AG08395 (cell line): ENCODE measurements at regions not wholly inside any gene's neighbourhood (a gene's known extent, or its start where the extent isn't known, plus 50 kb on each side); places are given as distances from the start of the nearest gene placed in this dataset.
"Not testable (repeated sequence)": the region's sequence is repeated elsewhere in the genome, so short reads cannot be mapped to it uniquely, and the experiment has no call there.

Experiments
- DNase-seq: peaks from one replicate; pipeline ENCODE4 v3.0.0; 2012; ENCODE audit warnings: mixed read lengths, low spot score

DNA sequence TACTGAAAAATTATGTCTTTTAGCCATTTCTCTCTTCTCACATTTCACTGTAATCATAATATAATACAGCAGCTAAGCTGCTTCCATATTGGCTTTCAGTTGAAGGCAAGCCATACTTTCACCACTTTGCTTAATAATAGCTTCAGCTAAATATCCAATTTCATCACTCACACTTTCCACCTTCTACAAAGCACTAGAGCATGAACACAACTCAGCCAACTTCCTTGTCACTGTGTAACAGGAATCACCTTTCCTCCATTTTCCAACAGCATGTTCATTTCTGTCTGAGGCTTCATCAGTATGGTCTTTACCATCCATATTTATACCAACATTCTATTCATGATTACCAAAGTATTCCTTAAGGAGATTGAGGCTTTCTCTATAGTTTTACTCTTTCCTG, 219.8 kb upstream of the CTSO start:
- DNase-seq = no peak

DNA sequence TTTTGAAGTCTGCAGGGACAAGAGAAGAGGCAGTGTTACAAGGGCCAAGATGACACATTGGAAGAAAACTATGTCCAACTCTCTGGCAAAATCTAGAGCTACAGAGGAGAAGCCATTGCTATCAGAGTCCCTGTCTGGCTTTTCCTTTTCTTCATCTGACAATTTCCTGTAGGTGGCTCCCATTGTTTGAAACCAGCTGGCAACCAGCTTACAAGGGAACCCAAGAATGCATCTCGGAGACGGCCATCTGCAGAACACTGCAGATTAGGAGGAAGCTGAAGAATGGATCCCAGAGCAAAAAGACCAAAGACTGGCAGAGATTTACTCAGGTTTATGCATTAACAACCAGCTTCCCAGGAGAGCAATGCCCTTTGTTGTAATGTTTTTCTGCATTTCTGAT, 216.2 kb upstream of the CTSO start:
- peak; percentile 7 for DNase-seq

DNA sequence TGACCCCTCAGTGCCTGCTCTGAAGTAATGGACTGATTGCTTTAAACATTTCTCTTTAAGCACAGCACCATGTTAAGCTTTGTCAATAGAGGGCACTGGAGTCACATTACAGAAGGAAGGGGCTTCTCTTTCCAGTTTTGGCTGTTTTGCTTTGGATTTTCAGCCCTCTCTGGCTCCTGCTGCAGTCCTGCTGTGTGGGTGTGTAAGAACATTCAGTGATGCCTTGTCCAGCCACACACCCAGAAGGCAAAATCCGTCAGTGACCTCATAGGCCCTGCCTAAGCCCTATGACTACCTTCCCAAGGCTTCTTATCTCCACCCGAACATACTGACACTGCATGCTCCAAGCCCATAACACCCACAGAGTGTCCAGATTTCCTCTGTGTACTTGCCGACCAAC, 215.3 kb upstream of the CTSO start:
- peak; percentile 65 for DNase-seq

DNA sequence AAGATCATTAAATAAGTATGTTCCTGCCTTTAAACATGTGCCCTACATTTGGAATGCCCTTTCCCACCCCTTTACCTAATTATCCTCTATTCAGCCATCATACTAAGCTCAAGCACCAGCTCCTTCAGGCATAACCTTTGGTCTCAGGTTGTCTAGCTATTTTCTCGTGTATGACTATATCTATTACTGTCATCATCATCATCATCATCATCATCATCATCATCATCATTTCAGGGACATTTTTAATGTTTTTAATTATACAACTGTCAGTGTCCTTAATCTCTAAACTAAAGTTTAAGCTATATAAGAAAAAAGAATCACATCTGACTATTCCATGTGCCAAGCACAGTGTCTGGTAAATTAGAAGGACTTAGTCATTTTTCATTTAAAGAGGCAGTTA, 214.6 kb upstream of the CTSO start:
- no peak for DNase-seq

DNA sequence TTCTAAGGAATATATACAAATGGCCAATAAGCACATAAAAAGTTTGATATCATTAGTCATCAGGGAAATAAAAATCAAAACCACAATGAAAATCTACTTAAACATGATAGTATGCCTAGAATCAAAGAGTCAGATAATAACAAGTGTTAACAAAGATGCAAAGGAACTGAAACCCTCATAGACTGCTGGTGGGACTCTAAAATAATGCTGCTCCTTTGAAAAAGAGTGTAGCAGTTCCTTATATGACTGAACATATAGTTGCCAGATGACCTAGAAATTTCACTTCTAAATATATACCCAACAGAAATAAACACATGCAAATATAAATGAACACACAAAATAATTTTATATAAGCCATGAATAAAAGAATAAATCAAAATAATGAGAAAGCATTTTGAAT, 205.1 kb upstream of the CTSO start:
- no peak for DNase-seq

DNA sequence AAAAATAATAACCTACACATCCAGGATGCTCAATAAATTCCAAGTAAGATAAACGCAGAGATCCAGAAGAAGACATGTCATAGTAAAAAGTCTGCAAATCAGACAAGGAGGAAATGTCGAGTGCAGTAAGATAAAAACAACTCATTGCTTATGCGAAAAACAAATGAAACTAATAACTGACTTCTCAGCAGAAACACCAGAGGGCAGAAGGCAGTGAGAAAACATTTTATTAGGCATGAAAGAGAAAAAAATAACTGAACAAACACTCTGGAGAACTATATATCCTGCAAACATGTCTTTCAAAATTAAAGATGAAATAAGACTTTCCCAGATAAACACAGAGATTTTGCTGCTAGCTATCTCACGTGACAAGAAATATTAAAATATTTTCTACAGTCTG, 201.3 kb upstream of the CTSO start:
- no peak for DNase-seq

DNA sequence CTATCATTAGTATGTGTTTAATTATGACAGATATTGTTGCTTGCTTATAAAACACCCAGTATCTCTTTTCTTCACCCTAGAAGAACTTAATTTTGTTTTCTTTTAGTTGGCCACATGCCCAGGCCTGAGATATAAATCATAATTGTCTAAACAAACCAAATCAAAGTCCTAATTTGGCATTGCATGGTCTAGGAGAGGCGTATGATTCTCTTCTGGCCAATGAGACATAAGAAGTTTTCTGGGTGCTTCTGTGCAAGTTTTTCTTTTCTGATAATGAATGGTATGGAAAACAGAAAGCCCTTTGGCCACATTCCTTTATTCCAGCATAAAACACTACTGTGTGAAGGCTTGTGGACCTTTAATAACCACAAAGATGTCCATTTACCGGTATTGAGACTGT, 192.9 kb upstream of the CTSO start:
- DNase-seq = no peak

DNA sequence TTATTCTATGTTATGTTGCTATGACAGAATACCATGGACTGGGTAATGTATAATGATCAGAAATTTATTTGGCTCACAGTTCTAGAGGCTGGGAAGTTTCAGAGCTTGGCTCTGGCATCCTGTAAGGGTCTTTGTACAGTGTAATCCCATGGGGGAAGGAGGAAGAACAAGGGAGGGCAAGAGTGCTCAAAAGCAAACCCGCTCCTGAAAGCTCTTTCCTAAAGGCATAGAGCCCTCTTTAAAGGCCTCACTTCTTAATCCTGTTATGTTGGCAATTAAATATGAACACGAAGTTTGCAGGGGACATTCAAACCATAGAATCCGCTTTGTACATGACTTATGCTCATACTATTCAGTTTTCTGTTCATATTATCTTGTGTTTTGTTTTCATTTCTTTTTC, 191.3 kb upstream of the CTSO start:
- DNase-seq = no peak

DNA sequence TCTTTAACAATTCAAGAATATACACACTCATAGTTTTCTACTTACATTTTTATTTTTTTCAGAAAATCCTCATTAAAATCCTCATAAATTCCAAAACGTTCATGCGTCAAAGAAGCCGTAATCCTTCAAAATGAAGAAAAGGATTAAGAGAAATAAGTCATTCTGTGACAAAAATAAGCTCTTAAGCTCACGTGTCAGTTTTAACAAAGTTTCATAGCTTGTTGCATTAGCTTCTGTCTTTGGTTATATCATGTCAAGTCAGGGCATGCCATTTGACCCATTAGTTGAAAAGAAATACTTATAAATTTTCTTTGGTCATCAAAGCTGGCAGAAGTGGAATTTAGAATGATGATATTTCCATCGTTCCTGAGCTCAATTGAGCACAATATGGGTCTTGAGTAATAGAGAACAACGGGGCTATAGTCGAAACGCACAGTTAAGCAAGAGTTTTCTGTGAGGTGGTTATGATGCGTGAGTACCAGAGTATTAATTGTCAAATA, 185.2 kb upstream of the CTSO start:
- no peak for DNase-seq

DNA sequence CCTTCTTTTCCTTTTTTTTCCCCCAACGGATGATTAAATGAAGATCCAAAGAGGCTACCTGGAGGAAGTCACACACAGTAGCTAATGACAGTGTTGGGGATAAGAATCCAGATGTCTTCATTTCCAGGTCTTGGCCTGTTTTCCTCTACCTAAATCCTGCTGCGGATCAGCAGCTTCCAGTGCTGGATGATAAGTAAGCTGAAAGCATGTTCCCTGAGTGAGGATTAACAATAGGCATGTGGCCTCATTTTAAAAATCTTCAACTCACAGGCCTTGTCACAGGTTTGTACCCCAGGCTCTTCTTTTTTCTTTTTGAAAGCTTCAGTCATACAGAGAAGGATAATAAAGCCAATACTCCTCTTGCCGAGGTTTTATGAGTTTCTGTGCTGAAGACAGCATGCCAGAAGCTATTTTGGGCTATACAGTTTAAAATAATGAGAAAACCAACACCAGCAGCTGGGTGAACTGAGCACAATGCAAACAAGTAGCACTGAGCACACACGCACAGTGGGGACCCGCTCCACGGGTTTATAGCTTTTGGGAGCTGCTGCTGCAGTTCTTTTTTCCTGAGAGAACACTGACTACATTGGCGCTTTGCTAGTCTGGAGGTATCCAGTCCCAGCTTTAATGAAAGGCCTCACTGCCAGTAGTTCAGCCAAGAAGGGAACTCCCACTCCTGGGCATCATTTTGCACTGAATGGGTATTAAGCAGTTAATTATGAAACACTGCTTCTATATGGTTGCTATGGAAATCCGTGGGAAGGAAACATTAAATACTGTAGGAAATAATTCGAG, 184.2 kb upstream of the CTSO start:
- DNase-seq = no peak

DNA sequence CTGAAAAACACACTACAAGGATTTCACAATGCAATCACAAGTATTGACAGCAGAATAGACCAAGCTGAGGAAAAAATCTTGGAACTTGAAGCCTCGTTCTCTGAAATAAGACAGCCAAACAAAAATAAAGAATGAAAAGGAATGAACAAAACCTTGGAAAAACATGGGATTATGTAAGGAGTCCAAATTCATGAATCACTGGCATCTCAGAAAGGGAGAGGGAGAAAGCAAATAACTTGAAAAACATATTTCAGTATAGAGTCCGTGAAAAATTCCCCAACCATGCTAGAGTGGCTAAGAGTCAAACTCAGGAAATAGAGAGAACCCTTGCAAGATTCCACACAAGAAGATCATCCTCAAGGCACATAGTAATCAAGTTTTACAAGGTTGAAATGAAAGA, 178.5 kb upstream of the CTSO start:
- no peak for DNase-seq

DNA sequence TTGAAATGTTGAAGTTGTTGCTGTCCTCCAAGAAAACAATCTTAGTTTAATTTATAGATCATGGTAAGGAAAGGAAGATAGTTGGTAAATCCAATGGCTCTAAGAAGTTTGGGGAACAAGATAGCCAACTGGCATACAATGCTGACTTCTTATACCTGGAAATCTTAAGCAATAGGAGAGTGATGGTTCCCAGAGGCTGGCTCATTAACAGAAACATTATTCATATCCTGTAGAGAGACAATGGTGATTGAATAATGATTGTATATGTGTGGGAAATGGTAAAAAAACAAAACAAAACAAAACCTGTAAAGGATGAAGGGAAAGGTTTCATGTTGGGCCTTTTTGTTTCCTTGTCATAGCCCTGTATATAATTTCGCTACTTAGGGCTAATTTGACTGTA, 174.9 kb upstream of the CTSO start:
- DNase-seq = no peak

DNA sequence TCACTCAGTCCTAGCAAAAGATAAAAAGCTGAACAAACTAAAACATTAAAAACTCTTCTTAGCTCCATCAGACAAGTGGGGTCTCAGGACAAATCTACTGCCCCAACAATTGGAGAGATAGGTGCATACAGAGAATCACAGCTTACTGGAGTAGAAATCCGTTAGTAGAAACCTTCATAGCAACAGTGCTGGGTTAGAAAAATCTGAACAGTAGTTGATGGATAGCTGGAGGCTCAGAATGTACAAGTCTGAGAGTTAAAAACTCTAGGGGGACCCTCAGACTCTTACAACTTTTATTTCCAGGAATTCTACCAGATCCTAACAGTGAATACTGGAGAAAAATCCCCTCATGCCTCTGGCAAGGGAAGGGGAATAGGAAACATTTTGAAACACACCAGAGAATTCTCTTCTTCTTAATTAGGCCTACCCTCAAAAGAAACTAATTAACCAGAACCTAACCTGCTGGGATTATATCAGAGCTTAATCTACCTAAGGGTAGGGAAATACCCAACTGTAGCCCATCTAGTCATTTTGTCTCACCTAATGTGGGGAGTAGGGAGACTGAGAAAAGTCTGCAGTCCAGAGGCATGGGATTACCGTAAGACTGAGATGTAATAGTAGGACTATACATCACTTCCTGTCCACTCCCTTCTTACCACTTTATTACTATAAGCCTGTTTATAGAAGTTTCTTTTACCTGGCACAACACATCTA, 165.0 kb upstream of the CTSO start:
- no peak for DNase-seq

DNA sequence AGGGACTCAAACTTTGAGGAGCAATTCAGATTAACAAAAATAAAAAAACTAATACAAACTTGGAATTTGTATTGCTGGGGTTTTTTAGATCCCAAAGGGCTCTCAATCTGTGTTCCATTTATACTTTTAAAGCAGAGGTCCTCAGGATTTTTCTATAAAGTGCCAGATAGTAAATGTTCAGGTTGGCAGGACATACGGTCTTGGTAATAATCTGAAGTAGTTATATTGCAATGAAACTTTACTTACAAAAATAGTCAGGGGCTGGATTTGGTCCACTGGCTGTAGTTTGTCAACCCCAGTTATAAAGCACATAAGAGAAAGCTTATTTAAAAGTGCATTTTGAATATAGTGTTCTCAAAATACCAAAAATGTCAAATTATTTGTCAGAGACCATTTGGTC, 164.1 kb upstream of the CTSO start:
- no peak for DNase-seq

DNA sequence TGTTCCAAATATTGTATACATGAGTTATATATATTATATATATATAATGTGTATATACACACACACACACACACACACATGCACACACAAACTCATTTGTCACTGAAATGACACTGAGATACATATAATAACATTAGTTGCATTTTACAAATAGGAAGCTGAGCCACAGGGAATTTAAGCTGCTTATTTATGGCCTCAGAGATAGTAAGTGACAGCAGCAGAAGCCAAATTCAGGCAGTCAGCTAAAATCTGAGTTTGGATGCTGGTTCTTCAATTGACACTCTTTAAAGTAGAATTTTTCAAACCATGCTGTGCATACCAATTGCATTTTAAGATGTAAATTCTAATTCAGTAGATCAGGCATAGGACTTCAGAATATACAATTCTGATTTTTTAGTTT, 163.3 kb upstream of the CTSO start:
- DNase-seq = no peak

DNA sequence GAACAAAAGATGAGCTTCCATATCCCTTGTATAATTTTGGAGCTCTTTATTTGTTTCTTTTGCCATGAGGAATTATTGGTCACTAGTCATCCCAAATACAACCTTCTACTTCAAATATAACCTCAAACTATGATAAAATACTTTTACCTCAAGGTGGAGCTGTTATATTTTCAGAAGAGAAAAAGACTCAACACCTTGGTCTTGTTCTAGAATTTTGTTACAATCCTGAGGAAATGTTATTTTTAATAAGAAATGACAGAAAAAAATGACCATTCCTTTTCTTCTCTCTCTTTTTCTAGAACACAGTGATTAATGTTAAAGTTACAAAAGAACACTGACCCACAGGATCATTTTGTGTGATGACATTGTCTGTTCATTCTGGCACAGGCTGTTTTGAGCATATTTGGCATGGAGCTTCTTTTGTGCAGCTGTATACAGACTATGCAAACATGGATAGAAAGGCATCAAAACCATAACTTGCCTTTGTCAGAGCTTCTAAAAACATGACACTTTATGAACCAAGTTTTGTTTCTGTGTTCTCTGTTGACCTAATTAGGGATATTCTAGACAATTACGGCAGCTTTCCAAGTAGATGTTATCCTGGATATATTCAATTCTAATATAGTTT, 159.6 kb upstream of the CTSO start:
- no peak for DNase-seq

DNA sequence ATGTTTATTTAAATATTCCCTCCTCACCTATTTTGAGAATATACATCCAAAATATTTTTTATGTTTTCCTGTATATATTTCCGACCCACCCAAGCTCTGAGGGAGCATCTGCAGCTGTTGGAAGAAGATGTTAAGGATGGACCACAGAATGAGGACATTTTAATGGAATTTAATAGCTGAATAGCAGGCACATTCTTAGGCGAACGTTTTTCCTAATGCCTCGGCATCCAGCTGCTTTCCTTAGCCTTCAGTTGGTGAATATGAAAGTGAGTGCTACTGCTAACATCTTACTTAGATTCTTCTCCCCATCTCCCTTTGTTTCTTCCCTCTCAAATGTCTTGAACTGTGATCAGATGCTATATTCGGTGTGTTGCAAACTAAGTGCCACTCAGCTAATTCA, 158.0 kb upstream of the CTSO start:
- DNase-seq = no peak

DNA sequence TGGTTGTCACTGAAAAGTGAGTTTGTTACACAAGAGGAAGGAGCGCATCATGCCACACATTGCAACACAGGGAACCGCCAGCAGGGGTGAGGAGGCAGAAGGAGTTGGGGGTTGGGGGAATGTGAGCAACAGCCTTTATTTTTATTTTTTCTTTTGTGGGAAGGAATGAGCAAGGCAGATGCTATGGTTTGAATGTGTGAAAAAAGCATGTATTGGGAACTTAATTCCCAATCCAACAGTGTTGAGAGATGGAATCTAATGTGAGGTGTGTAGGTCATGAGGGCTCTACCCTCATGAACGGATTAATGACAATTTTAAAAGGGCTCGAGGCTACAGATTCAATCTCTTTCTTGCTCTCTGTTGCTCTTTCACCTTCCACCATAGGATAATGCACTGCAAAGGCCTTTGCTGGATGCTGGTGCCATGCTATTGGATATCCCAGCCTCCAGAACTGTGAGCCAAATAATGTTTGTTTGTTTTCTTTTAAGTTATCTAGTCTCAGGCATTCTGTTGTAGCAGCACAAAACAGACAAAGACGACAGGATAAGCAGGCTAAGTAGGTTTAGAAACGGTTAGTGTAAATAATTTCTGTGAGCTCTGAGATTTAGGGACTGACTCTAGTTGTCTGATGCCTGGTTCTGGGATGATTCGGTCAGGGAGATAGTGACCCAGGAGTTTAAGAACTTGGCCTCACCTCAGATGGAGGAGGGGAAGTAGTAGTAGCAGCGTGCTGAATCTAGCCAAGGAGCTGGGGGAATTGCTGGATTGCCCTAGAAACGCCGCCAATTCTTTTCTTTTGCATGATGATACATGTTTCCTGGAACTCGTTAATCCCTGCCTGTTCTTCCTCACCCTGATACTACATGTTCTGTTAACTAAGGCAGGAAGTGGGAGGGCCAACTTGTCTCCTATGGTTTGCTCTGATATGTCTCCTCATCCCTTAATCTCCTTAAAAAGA, 156.6 kb upstream of the CTSO start:
- DNase-seq = no peak

DNA sequence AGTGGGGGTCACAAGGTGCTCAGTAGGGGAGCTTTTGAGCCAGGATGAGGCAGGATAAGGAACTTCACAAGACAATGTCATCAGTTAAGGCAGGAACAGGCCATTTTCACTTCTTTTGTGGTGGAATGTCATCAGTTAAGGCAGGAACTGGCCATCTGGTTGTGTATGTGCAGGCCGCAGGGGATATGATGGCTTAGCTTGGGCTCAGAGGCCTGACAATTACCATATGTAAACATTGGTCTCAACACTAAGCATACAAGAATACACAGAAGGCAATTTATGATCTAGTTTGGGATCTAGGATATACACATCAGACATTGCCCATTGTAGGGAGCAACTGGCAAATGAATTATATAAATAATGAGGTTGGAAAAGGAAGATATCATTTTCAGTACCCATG, 155.4 kb upstream of the CTSO start:
- not testable (repeated sequence) for DNase-seq

DNA sequence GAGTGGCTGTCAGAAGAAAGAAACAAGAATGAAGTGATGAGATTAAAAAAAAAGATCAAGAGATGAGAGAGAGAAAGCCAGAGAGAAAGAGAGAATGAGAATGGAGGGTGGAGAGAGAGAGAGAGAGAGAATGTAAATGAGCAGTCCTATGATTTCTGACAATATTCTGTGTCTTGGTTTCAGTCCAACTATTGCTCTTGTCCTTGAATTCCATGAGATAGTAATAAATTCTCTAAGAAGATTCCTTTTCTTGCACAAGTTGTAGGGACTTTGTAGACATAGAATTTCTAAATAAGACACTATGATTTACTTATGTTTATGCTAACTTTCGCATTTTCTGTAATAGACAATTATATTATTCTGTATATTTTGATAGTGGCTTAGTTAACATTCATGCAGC, 149.6 kb upstream of the CTSO start:
- DNase-seq = no peak

DNA sequence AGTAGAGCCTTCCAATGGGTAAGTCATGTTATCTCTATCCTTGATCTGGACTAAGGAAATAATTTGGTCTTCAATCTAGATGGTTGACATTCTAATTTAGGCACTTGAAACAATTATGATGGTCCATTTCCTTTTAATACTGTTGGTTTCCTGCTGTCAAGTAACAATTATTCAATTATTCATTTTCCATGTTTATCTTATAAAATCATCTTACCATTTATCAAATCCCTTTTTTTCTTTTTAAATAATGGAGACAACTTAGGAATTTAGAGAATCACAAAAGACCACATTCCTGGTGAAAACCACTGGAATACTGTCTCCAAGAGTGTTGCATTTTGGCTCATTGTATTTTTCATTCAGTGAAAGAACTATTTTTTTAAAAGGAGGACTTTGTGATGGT, 148.7 kb upstream of the CTSO start:
- no peak for DNase-seq

DNA sequence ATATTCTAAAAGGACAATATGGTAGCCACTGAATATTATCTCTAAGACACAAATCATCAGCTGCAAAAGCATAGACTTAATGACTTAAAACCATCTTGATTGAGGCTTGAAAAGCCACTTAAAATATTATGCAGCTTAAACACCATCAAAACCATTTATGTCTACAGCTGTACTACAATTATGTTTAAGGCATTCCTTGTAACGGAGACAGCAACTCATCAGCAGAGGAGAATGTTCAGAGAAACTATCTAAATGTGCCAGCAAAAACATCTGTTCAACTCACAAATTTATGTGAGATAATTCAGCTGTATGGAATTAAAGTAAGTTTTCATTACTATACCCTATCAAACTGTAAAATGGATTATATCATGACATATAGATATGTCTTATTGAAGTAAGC, 147.9 kb upstream of the CTSO start:
- DNase-seq = no peak
